ENCODE measurements at regions not wholly inside any gene's neighbourhood (a gene's known extent, or its start where the extent isn't known, plus 50 kb on each side); places are given as distances from the start of the nearest gene placed in this dataset.
A peak's percentile ranks its signal among the peaks of the same experiment; 100 is the strongest.

DNA sequence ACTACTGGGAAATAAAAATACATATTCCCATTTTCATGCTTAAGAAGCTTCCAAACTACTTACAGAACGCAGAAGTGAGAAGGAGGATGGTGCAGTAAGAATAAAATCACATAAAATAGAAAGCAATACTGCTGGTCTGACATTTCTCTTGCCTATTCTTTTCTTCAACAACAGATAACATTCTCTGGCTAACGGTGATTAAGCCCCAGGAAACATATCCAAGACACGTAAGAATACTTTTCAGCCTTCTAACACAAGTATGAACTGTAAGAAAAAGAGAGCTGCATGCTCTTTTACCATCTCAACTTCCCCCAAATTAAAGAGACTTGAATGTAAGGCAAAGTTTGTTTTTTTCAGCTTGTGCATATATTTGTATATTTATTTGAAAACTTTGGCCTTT is 156.1 kb upstream of the TARS1 start:
- DNase-seq (ENCODE audit: low spot score), result no peak

DNA sequence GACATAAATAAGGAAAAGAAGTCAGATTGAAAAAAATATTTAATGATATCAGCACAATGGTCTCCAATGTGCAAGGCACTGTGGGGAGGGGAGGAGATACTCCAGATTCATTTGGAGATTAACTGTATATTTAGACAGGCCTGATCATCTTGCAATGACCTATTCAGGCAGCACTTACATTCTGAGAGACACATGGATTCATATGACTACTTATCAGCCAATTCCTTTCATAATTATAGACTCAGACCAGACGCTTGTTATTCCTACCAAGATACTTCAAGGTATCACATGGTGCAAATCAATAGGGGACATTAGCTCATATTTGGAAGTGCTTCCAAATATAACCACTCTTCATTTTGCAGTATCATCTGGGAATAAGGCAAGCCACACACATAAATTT is 153.5 kb upstream of the TARS1 start:
- no peak for DNase-seq (ENCODE audit: low spot score)

DNA sequence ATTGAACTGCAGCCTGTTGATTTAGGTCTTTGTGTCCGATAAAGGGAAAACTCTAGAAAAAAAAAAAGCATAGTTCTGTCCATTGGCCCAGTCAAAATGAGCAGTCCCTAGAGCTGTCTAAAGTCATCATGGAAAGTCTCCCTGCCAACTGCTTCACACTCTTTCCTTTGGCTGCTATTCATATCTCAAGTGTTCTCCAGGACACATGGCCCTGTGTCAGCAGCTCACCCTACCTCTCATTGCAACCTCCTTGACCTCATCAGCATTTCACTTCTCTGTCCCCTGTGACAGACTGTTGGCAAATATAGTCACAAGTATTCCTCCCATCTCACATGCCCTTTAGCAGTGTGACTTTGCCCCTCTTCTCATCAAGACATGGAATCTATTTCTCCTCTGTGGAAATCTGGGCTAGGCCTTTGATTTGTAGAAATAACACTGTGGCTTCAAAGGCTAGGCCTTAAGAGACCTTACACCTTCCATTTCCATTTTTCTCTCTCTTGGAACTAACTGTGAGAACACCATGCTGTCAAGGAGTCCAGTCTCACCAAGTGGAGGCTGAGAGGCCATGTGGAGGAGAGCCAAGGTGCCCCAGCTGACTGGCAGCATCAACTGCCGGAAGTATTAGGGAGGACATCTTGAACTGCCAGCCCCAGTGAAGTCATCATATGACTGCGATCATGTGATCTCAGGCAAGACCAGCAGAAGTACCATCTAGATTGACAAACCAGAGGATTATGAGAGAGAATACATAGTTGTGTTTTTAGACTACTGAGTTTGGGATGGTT is 149.4 kb upstream of the TARS1 start:
- DNase-seq (ENCODE audit: low spot score), result no peak

DNA sequence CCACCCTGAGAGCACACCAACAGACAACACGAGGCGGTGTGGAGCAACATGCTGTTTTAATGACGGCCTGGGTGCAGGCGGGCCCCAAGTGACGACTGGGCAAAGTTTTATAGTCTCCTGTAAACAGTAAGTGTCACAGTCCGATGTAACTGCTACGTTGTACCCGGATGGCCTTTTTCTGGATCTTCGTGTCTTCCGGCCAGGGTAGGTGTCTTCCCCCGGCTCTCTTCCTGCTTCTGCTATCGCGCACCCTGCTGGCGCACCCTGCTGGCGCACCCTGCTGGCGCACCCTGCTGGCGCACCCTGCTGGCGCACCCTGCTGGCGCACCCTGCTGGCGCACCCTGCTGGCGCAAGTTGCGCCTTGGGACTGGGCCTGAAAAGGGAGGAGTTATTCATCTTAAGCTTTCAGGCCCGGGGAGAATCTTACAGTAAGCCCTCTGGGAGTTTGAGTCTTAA is 143.0 kb upstream of the TARS1 start:
- DNase-seq (ENCODE audit: low spot score), result no peak

DNA sequence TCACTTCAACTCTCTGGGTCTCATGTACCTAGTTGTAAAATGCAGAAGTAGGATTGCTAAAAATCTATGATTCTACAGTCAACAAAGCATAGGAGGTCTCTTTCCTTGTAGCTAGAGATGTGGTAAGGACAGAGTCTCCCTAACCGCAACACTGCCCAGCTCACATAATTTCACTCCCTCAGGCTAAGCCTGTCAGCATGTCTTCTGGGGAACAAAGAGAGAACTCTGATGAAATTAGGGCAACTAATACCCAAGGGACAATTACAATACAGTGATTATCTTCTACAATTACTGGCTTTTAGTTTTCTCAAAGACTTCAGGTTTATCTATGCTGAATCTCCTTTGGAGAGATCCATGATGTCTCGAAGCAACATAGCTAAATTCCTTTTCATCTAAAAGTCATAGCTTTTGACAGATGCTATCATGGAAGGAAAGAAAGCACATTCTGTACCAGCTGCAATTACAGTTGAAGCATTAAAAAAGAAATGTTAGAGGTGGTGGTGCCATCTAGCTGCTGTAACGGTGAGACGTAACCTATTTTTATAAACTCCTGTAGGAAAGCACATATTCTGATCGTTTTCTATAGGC is 141.1 kb upstream of the TARS1 start:
- peak; percentile 68 for DNase-seq (ENCODE audit: low spot score)

DNA sequence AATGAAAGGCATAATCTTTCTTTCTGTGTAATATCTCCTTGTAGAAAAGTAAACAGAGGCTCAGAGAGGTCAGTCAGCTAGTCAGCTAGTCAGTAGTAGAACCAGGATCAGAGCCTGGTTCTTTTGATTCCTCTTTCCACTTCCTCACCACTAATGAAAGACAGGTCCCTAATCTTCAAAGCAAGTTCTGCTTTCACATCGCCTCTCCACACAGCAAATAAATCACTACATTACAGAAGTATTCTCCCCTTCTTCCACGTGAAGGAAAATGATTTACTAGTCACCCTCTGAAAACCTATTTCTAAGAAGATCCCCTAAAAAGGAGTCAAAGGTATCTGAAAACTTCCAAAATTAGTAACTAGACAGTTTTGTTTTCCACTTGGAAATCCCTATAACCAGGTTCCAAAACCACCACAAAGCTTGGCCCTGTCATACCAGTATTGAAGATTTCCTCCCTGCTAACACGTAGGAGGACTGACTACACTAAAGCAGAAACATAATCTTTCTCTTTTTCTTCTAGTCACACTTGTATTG is 140.5 kb upstream of the TARS1 start:
- no peak for DNase-seq (ENCODE audit: low spot score)

DNA sequence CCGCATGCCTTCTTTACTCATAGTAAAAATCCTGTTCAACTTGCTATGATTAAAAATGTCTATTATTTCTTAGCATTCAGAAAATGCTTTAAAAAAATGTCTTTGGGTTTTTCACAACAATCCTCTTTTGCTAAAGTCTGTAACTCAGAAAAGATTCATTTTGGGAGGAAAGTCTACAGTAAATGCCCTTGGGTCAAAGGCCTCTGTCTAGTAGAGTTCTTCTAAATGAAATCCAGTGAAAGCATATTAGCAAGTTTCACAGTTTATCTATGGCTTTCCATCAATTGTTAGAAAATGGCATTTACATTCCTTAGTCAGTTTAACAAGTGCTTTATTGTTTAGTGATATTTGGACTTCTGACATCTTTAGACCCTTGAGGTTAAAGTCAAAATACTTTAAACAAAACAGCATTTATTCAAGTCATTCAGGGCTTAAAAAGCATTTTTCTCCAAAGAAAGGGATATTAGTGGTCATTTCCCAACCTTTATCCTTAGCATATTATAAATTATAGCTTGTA is 137.1 kb upstream of the TARS1 start:
- no peak for DNase-seq (ENCODE audit: low spot score)

DNA sequence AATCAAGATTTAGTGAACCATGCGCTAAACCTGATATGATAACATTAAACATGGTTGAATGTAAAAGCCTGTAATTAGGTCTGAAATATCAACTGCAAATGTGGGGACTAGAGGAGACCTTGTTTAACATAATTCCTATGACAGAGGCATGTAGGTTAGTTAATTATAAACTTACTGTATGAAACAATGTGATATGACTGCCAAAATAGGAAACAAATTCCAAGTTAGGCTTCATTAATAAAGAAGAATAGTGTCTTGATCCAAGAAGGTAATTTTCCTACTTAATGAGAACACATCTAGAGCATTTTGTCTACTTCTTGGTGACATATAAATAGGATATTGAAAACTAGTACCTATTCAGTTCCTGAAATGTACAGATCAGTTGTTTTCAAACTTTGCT is 136.2 kb upstream of the TARS1 start:
- no peak for DNase-seq (ENCODE audit: low spot score)

DNA sequence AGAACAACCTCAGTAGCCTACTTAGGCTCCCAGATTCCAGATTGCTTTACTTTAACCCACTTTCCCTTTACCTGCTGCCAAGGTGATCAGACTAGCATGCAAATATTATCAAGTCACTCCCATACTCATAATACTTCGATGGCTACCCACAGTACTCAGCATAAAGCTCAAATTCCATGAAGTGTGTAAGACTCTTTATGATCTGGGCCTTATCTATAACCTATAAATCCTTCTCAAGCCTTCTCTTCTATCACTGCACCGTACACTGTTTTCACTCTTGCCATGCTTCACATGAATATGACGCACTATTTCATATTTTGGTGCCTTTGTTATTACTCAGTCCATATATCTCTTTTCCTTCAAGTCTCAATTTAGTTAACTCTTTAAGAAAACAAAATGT is 135.2 kb upstream of the TARS1 start:
- no peak for DNase-seq (ENCODE audit: low spot score)

DNA sequence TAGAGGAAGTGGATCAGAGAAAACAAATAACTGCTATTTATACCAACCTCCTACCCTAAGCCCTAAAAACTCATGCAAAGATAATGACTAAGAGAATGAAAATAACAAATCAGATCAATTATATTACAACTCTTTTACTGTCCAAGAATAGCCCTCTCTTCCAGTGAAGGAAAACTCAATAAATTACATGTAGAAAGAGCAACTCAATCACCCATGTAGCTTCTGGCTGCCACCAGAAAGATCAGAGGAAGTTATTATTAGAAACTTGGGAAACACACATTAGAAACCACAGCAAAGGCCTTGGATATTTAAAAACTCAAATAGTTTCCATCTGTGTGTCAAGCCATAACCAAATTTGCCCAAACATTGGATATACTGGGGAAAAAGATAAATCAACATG is 134.0 kb upstream of the TARS1 start:
- no peak for DNase-seq (ENCODE audit: low spot score)

DNA sequence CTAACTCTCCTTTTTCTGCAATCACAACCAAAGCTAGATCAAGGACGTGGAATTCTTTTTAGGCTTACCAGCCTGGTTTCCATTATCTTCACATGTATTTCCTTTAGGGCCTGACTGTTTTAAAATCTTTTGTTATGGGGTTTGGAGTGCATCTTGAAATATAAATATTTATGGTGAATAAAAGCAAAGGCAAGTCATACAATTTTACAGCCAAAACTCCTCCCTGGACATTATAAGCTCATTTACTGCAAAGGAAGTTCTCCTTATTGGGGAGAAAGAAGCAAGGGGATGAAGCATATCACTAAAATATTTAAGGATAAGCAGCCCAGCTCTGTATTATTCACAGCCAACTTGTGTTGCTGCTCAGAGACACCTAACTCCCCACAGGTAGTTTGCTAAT is 132.2 kb upstream of the TARS1 start:
- no peak for DNase-seq (ENCODE audit: low spot score)

DNA sequence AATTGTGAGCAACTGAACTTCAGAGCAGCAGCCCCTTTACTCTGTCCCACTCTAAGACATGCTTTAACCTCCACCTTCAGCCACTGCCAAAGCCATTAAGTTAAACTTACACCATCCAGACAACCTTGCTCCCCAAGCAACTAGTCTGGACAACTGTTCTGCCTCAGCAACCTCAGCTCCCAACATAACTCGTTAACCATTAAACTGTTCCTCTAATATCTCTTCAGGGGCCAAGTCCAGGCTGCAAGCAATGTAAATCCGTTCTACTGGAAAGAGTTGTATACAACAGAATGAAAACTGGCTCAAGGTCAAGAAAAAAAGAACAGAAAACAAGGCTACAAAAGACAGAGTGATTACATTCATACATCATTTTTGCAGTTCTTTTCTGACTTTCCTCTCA is 131.7 kb upstream of the TARS1 start:
- DNase-seq (ENCODE audit: low spot score), result peak; percentile 10

DNA sequence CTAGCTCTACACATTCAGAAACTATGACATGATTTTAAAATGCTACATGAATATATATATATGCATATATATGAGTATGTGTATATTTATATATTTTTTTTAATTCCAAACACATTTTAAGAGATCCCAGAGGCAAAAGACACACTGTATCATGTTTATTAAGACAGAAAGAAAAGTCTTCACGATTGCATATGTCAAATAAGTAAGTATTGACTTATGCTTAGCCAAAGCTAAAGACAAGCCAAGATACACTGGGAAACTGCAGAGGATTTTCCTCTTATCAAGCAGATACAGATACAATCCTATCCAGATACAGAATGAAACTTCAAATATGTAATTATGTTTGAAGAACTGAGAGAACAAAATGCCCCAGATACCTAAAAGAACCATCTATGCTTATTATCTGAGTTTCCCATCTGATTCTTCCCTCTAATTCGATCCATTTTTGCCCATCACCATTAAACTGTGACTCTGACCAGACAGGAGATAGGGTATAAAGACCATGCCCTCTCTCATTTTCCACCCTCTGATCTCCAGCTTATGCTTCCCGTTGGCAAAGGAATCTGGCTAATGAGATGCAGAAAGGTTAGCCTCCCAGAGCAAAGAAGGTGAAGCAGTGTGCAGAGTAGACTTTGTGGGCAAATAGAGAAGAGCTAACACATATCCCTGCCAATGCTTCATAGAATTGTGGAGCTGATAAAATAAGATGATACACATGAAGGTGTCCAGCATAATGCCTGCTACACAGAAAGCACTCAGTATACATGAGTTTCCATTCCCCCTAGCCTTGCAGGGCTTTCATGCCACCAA is 131.0 kb upstream of the TARS1 start:
- peak; percentile 80 for DNase-seq (ENCODE audit: low spot score)

DNA sequence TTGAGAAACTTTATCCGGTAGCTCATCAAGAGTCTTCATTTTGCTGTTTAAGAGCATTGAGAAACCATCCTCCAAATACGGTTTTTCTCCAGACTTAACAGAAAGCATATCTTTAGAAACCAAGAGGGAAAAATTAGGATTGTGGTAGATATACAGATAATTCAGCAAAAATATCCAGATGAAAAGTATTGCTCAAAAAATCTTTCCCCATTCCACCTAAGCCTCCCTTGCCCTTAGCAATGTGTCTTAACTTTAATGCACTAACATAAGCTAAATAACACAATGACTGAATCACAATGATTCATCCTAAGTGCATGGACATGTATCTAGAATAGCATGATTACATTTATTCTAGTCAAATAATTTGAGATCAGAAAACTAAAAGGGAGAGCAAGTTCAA is 130.3 kb upstream of the TARS1 start:
- no peak for DNase-seq (ENCODE audit: low spot score)

DNA sequence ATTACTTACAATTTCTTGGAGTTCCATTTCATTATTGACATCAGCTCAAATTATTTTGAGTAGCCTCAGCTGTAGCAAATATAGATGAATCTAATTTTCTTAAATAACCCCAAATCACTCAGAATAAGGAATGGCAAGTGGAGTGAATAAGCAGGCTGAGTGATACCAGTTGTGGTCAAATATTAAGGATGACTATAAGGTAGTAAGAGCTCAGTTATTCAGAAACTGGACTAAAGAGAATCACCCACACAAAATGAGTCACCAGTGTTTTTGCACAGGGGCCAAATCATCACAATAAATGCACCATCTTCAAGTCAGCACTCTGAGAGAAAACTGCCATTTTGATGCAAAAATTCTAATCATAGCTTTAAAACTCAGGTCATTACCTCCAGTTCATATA is 128.9 kb upstream of the TARS1 start:
- DNase-seq (ENCODE audit: low spot score), result no peak

DNA sequence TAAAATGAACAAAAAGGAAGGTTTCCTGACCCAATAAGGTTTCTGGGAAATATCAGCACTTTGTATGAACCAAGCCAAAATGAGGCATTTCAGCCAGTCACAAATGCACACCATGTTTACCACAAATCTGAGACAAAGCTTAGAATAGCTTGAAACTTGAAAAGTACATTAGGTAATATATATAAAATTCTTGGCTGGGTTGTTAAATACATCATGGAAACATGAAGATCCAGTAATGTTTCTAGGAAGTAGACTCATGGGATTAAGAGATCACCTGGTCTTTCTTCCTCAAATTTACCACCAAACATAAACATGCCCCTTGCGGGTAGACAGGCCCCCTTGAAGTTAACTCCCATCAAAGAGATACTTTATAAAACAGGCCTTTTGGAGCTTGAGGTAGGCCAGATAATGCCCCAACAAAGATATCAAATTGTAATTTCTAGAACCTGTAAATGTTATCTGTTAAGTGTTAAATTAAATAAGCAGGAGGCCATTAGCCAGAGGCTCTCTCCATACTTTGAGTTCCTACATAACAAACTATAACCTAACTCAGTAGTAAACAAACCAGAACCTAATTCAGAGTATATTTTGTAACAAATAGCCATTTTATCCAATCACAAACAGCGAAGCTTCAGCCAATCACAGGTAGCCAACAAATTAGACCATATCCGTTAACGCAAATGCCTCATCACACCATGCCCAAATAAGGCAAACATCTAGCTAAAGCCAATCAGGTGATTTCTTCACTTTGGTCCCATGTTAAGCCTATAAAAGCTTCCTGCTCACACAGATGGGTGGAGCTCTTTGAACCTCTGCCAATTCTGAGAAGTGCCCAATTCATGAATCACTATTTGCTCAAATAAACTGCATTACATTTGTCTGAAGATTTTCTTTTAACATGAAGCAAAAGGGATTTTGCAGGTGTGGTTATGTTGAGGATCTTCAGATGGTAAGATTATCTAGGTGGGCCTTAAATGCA is 127.9 kb upstream of the TARS1 start:
- no peak for DNase-seq (ENCODE audit: low spot score)

DNA sequence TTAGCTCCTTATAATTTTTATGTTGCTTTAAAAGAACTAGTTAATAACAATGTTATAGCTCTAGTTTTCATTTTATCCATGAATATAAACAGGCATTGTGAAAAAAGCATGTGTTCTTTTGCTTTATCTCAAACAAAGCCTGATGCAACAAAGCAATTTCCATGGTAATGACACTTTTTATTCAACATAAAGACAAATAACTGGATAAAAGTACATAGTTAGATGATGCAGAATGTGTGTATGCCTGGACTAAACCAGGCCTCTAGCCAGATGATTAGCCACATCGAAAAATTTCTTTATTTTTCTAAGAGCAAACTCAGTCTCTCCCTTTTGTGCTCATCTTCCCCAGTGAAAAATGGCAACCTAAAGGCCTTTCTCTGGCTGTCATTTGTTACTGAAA is 125.6 kb upstream of the TARS1 start:
- no peak for DNase-seq (ENCODE audit: low spot score)

DNA sequence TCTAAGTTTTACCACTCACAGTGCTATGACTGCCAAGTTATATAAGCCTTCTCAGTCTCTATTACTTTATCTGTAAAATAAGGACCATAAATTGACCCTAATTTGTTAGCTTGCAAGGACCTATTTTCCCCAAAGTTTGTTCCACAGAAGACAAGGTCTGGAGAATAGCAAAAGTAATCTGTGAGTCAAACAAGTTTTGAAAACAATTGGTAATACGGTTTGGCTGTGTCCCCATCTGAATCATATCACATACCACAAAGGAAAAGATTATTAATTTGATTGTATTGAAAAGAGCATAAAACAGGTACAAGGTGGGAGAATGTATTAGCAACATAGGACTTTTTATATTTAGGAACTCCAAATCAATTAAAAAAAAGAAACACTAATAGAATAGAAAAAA is 124.0 kb upstream of the TARS1 start:
- no peak for DNase-seq (ENCODE audit: low spot score)

DNA sequence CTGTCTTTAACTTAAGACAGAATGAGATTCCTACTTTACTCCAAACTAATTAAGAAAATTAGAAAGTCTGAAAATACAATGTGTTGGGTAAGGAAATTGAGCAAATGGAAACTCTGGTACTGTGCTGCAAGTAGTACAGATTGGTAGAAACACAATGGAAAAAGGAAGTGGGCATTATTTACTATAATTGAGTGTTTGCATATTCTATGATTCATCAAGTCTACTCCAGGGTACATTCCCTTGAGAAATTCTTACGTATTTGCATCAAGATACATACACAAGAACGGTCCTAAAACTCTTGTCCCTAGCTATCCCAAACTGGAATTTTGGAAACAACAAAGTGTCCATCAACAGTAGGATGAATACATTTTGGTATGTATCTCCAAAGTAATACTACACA is 123.5 kb upstream of the TARS1 start:
- DNase-seq (ENCODE audit: low spot score), result no peak

DNA sequence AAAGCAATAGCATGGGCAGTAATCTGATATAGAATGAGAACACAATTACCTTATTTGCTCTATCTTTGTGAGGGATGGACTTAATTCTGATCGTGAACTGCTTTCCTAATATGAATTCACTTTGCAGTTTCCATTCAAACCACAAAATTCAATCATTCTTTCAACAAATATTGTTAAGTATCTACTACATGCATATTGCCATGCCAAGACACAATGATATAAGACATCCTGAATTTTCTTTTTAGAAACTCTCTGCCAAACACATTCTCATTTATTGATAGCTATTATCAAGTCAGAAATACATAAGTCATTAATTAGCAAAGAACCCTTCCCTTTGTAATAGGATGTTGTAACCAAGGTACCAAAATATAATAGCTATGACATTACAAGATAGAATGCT is 121.6 kb upstream of the TARS1 start:
- DNase-seq (ENCODE audit: low spot score), result no peak

DNA sequence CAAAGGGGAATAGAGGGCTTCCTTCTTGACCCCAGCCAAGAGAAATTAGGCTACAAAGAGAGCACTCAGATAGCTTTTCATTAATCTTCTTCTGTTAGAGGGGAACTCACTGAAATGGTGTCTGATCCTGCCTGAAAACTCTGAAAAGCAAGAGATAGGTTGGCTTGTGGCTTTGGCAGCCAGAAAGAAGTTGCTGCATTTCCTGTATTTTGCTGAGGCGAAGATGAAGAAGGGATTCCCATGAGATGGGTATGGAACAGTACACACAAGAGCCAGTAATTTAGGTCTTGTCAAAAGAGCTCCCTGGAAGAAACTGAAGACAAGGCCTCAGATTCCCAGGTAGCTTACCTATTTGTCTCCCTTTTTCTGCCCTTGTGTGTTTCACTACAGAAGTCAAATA is 120.9 kb upstream of the TARS1 start:
- DNase-seq (ENCODE audit: low spot score), result no peak

Measured in SK-N-DZ (cell line).